ENCODE measurements at regions not wholly inside any gene's neighbourhood (a gene's known extent, or its start where the extent isn't known, plus 50 kb on each side); places are given as distances from the start of the nearest gene placed in this dataset.
"Not testable (repeated sequence)": the region's sequence is repeated elsewhere in the genome, so short reads cannot be mapped to it uniquely, and the experiment has no call there.

DNA sequence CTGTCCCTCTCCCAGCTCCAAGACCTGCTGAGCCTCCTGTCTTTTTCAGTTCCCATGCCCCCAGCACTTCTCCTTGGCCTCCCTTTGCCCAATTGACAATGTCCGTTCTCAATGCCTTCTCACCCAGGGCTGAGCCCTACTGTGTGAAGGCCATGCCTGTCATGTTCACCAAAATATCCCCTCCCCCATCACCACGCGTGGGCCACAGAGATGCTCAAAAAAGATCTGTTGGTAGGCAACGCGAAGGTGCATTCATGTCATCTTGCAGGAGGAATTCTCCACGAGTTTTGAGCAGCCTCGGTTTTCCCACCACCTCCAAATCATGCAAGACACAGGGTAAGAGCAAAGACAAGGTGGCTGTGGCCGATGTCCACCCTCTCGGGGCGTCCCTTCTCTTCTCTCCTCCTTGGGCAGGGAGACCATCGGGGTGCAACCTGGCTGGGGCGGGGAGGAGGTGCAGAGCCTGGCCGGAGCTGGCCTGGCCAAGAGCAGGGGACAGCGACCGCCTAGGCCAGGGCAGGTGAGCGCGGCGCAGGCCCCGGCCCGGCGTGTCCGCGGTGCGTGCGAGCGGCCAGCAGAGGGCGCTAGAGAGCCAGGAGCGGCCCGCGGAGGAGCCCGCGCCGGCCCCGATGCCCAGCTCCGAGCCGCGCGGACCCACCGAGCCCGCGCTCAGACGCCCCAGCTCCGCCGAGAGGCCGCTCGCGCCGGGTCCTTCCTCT, 56.3 kb upstream of the KRTAP5-11 start:
- peak; percentile 97 for DNase-seq

DNA sequence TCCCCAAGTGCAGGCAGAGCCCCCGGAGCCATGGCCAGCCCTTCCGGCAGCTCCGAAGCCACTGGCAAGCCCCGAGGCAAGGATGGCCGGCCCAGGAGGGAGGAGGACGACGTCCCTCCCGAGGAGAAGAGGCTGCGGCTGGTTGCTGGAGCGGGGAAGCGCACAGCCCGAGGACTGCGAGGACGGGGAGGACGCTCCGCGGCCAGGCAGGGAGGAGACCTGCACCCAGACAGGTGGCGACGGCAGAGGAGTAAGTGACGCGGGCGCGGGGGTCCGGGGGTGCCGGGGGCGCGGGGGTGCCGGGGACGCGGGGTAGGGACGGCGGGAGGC, 56.8 kb upstream of the KRTAP5-11 start:
- peak; percentile 86 for DNase-seq

DNA sequence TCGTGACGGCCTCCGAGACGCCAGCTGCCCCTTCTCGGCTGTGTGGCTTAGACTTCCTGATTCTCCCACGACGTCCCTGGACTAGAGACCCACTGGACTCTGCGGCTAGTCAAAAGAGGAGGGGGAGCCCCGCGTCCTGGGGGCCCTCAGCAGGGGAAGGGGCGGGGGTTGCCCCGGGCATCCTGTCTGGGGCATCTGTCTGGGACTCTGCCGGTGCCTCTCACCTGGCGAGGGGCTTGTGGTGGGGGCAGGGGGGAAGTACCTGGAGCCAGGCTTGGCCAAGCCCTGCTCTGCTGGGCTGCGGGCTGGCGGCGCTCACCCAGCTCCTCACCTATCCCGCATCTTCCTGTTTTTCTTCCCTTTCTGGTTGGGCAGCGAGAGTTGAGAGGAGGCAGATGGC, 57.2 kb upstream of the KRTAP5-11 start:
- peak; percentile 53 for DNase-seq

- not testable (repeated sequence) for DNase-seq
Observed at GRCh38 chr11:71647078-71647477, 64.4 kb upstream of the KRTAP5-11 start.

- not testable (repeated sequence) for DNase-seq
Observed at GRCh38 chr11:71652998-71653397, 70.3 kb upstream of the KRTAP5-11 start.

DNA sequence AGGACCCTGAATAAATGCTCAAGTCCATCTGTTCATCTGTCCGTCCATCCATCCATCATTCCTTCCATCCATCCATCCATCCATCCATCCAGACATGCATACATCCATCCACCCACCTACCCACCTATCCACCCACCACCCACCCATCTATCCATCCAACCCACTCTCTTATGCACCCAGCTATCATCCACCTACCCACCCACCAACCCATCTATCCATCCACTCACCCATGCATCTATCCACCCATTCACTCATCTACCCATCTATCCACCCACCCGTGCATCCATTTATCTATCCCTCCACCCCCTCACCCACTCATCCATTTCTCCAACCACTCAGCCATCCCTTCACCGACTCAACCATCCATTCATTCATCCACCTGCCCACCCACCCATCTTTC, 71.7 kb upstream of the KRTAP5-11 start:
- not testable (repeated sequence) for DNase-seq

- DNase-seq: not testable (repeated sequence)
Observed at GRCh38 chr11:71655041-71655440, 72.4 kb upstream of the KRTAP5-11 start.

DNA sequence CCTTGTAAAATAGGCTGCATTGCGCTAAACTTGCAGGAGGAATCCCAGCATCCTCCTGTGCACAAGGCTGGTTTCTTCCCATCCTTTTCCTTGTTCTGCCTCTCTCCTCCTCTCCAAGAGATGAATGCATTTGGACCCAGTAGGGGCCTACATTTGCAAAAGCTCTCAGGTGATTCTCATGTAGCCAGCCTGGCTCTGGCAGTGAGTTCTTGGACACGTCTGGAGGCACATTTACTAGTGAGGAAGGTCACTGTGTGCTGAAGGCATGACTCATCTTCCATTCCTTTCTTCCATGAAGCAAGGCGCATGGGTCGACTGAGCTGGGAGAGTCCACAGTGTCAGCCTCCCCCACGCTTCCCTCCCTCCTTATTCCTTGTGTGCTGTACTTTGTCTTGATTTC, 73.8 kb upstream of the KRTAP5-11 start:
- not testable (repeated sequence) for DNase-seq

DNA sequence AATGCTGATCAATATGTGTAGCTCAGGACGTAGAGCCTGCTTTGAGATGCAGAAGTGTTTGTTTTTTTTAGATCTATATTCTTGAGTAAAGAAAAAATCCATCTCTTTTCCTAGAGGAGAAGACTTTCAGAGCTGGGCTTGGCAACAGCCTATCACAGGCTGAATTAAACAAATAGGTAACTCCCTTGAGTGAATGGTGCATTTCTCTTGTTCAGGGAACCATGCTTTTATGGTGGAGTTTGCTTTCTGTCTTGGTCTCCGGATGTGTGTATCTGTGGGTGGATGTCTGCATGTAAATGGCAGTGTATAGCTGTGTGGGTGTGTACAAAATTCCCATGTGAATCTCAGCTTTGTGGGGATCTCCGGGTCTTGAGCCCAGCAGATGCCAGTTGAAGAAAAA, 82.3 kb upstream of the KRTAP5-11 start:
- not testable (repeated sequence) for DNase-seq

GRCh38 chr11:71698110-71698509, 115.4 kb upstream of the KRTAP5-11 start:
- DNase-seq: not testable (repeated sequence)

DNA sequence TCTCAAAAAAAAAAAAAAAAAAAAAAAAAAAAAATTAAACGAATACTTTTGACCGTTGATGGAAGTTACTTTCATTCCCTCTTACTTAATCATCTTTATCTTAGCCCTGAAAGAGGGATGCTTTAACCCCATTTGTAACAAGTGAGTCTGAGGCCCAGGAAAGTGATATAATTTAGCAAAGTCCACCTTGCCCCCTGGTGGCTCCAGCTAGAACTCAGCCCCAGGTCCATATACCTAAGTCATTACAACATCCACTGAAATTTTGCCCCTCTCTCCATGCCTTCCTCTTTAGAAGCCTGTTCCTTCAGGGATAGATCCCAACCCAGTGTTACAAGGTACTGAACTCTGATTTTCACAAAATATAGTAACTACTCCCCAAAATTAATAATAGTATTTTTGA, 116.3 kb upstream of the KRTAP5-11 start:
- peak; percentile 75 for DNase-seq

GRCh38 chr11:71701435-71702291, 119.0 kb upstream of the KRTAP5-11 start:
- peak; percentile 78 for DNase-seq

DNA sequence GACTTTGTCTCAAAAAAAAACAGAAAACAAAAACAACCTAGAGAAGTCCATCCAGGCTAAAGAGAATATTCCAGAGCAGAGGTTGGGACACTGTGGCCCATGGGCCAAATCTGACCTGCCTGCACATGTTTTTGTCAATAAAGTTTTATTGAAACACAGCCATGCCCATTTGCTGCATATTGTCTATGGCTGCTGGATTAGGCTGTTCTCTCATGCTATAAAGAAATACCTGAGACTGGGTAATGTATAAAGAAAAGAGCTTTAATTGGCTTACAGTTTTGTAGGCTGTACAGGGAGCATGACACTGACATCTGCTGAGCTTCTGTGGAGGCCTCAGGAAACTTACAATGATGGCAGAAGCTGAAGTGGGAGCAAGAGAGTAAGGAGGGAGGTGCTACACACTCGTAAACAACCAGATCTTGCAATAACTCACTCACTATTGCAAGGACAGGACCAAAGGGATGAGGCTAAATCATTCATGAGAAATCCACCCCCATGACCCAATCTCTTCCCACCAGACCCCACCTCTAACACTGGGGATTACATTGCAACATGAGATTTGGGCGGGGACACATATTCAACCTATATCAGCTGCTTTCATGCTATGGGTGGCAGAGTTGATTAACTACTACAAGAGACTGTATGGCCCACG, 122.5 kb upstream of the KRTAP5-11 start:
- DNase-seq: peak; percentile 100

DNA sequence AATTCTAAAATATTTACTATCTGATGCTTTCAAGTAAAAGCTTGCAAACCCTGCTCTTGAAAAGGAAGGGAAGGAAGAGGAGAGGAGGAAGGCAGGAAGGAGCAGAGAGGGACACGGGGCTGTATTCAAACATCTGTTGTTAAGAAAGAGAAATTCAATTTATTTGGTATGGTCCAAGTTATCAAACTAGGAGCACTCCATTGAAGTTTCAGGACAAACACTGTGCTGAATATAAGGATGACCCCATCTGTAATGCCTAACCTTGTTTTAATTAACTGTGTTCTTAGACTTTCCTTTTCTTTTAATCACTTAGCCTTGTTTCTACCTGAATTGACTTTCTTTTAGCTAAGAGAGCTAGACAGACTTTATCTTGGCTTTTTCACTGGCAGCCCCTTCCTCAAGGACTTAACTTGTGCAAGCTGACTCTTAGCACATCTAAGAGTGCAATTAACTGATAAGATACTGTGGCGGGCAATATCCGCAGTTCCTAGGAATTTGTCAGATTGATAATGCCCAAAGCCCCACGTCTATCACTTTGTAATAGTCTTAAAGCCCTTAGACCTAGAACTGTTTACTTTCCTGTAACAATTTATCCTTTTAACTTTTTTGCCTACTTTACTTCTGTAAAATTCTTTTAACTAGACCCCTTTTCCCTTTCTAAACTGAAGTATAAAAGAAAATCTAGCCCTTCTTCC, 123.2 kb upstream of the KRTAP5-11 start:
- DNase-seq: peak; percentile 99

DNA sequence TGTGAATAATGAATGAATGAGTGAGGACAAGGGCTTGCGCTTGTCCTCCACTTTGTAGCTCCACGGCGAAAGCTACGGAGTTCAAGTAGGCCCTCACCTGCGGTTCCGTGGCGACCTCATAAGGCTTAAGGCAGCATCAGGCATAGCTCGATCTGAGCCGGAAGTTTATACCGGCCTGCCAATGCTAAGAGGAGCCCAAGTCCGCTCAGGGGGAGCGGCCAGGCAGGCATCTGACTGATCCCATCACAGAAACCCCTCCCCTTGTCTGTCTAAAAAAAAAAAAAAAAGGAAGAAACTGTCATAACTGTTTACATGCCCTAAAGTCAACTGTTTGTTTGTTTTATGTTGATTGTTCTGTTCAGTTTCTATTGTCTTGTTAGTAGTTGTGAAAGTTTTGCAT, 124.4 kb upstream of the KRTAP5-11 start:
- DNase-seq: peak; percentile 99

GRCh38 chr11:71709541-71709940, 123.5 kb upstream of the DEFB108B start:
- DNase-seq: not testable (repeated sequence)

GRCh38 chr11:71710171-71710671, 122.8 kb upstream of the DEFB108B start:
- peak; percentile 95 for DNase-seq

DNA sequence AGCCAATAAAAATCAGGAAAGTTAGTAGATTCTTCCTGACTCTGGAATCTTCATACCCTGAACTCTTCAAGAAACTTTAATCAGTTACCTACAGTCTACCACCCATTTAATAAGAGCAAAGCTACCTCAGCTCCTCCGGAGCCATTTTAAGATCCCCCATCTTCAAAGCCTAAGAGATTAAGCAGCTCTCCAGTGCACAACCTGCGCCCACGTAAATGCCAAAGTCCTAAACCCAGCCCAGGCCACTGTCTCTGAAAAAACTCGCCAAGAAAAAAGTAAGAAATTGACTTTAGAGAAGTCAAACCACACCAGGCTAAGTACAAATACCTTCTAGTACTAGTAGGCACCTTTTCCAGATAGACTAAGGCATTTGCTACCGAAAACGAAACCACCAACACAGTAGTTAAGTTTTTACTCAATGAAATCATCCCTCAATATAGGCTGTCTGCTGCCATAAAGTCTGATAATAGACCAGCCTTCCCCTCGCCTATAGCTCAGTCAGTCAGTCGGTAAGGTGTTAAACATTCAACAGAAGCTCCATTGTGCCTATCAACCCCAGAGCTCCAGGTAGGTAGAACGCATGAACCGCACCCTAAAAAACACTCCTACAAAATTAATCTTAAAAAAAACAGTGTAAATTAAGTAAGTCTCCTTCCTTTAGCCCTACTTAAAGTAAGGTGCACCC, 122.2 kb upstream of the DEFB108B start:
- peak; percentile 87 for DNase-seq

DNA sequence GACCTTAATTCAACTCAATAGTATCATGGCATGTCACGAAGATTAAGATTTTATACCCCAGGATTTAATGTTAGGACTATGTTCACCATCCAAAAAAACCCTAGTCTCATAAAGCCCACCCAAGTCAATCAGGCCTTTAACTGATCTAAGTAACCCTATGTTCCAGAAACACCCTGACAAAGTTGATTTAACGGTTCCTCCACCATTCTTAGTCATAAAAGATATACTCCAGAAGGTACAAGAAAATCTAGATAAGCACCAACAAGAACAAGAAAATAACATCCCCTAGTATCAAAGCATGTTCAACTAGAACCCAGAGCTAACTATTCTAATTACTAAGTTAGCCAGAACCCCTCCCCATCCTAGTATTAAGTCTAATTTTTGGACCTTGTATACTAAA, 120.7 kb upstream of the DEFB108B start:
- DNase-seq: peak; percentile 71

DNA sequence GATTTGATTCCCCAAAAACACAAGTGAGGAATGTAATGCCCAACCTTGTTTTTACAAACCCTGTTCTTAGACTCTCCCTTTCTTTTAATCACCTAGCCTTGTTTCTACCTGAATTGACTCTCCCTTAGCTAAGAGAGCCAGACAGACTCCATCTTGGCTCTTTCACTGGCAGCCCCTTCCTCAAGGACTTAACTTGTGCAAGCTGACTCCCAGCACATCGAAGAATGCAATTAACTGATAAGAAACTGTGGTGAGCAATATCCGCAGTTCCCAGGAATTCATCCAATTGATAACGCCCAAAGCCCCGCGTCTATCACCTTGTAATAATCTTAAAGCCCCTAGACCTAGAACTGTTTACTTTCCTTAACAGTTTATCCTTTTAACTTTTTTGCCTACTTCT, 120.2 kb upstream of the DEFB108B start:
- DNase-seq: peak; percentile 92

GRCh38 chr11:71714510-71714909, 118.5 kb upstream of the DEFB108B start:
- not testable (repeated sequence) for DNase-seq

GRCh38 chr11:71721840-71722239, 111.2 kb upstream of the DEFB108B start:
- DNase-seq: not testable (repeated sequence)
